Stimulated activated naive B cell treated with anti-CD40 and anti-IgM and Interleukin-4, amounts not matched to agents 10 μg/mL and 1 μg/mL and 100 μg/mL, for 72 hours (primary cell): ENCODE measurements at regions not wholly inside any gene's neighbourhood (a gene's known extent, or its start where the extent isn't known, plus 50 kb on each side); places are given as distances from the start of the nearest gene placed in this dataset.
"Not testable (repeated sequence)": the region's sequence is repeated elsewhere in the genome, so short reads cannot be mapped to it uniquely, and the experiment has no call there.

Experiments used
- ATAC-seq, 2 donors: fragments of 150-1000 bp; cut with Tn5 transposase; replicated peaks; 2 replicates each; pipeline ENCODE4 v1.10.0; 2021; ENCODE audit warnings: moderate library complexity in 1 of 2
- DNase-seq: peaks from one replicate; pipeline ENCODE4 v3.0.0; 2021
- H3K27ac Mint-ChIP-seq: one replicate; pipeline ENCODE4 v1.8.0; 2022; ENCODE audit warnings: mild to moderate bottlenecking, mixed read lengths
- H3K27me3 Mint-ChIP-seq, 2 donors: one replicate each; pipeline ENCODE4 v1.8.0; 2022; ENCODE audit warnings: mixed read lengths in 2 of 2
- H3K36me3 Mint-ChIP-seq, 2 donors: one replicate each; pipeline ENCODE4 v1.8.0; 2022; ENCODE audit warnings: mixed read lengths in 2 of 2, mild to moderate bottlenecking in 1 of 2
- H3K4me1 Mint-ChIP-seq, 2 donors: one replicate each; pipeline ENCODE4 v1.8.0; 2022; ENCODE audit warnings: mixed read lengths in 2 of 2, mild to moderate bottlenecking in 1 of 2
- H3K4me3 Mint-ChIP-seq, 2 donors: one replicate each; pipeline ENCODE4 v1.8.0; 2022; ENCODE audit warnings: mild to moderate bottlenecking in 2 of 2, mixed read lengths in 2 of 2, moderate library complexity in 1 of 2
- H3K9me3 Mint-ChIP-seq, 2 donors: one replicate each; pipeline ENCODE4 v1.8.0; 2022; ENCODE audit warnings: mixed read lengths in 2 of 2, mild to moderate bottlenecking in 1 of 2

DNA sequence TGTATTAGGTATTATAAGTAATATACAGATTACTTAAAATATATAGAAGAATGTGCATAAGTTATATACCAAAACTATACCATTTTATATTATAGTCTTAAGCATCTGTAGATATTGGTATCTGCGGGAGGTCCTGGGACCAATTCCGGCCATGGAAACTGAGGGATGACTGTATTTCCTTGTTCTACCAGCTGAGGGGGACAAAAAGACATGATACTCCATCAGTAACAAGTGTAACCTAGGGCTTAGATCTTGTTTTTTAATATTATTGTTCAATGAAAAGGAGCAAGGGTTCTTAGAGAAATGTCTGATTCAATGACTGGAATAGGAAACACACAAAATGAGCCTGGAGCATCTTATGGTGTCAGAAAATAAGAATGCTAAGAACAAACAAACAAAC is 752.5 kb downstream of the CCSER2 start:
- no peak for ATAC-seq
- Mint-ChIP-seq H3K4me3 (no peak overlapping the region), H3K36me3 (no peaks in the 10 kb centered on the region), H3K27me3 (no peaks in the 10 kb centered on the region), H3K9me3 (peaks cover under 1 to 3% of the 10 kb centered on the region in 2 donors), H3K4me1 (no peaks in the 10 kb centered on the region), H3K27ac (no peak overlapping the region)
- DNase-seq, result no peak

GRCh38 chr10:85098835-85099521 is 770.6 kb downstream of the CCSER2 start:
- ATAC-seq (no peak), DNase-seq (no peak)
- Mint-ChIP-seq H3K4me1 (no peaks in the 10 kb centered on the region), H3K9me3 (peaks cover 0 to 2% of the 10 kb centered on the region in 2 donors), H3K27me3 (no peaks in the 10 kb centered on the region), H3K27ac (no peak overlapping the region), H3K36me3 (peaks cover 0 to 2% of the 10 kb centered on the region in 2 donors), H3K4me3 (no peak overlapping the region)

DNA sequence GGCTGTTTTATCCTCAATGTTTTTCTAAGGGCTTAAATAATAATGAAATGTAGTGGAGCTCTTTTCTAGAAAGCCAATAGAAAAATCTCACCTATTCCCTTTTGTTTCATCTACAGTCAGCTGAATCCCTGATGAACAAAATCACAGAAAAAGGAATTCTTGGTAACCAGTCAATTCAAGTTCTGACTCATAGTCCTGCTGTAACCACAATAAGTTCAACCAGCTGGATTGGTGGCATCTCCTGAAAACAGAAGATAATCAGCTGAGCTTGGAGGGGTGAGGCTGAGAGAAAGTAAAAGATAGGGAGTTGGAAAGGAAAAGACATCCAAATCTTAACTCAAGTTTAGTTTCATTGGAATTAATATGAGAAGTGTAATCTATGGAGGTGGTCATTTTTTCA is 772.1 kb downstream of the CCSER2 start:
- no peak overlapping the region for H3K4me3 Mint-ChIP-seq
- no peak overlapping the region for H3K27ac Mint-ChIP-seq
- no peak for DNase-seq
- ATAC-seq, result no peak
- no peaks in the 10 kb centered on the region for H3K4me1 Mint-ChIP-seq
- H3K27me3 Mint-ChIP-seq, result no peaks in the 10 kb centered on the region
- peaks cover 0 to 2% of the 10 kb centered on the region in 2 donors for H3K36me3 Mint-ChIP-seq
- peaks cover 0 to 2% of the 10 kb centered on the region in 2 donors for H3K9me3 Mint-ChIP-seq

GRCh38 chr10:85105614-85106255 is 777.3 kb downstream of the CCSER2 start:
- no peaks in the 10 kb centered on the region for H3K27me3 Mint-ChIP-seq
- DNase-seq, result no peak

GRCh38 chr10:85111271-85111670 is 782.9 kb downstream of the CCSER2 start:
- H3K27ac Mint-ChIP-seq, result no peak overlapping the region

More at GRCh38 chr10:85105614-85106255, 777.3 kb downstream of the CCSER2 start:
- H3K4me1 Mint-ChIP-seq, result no peaks in the 10 kb centered on the region
- ATAC-seq, result no peak
- H3K4me3 Mint-ChIP-seq, result no peak overlapping the region
- no peaks in the 10 kb centered on the region for H3K36me3 Mint-ChIP-seq
- no peak overlapping the region for H3K27ac Mint-ChIP-seq
- H3K9me3 Mint-ChIP-seq, result no peaks in the 10 kb centered on the region

GRCh38 chr10:85124603-85125051 is 796.2 kb downstream of the CCSER2 start:
- ATAC-seq (no peak), DNase-seq (no peak)
- H3K4me1 Mint-ChIP-seq, result no peaks in the 10 kb centered on the region
- H3K36me3 Mint-ChIP-seq, result no peaks in the 10 kb centered on the region
- H3K4me3 Mint-ChIP-seq, result no peak overlapping the region
- no peaks in the 10 kb centered on the region for H3K27me3 Mint-ChIP-seq
- no peak overlapping the region for H3K27ac Mint-ChIP-seq
- H3K9me3 Mint-ChIP-seq, result peaks cover 4 to 5% of the 10 kb centered on the region in 2 donors

More at GRCh38 chr10:85111271-85111670, 782.9 kb downstream of the CCSER2 start:
- no peaks in the 10 kb centered on the region for H3K36me3 Mint-ChIP-seq
- no peaks in the 10 kb centered on the region for H3K4me1 Mint-ChIP-seq
- no peak for ATAC-seq
- no peak for DNase-seq
- no peak overlapping the region for H3K4me3 Mint-ChIP-seq
- no peaks in the 10 kb centered on the region for H3K27me3 Mint-ChIP-seq
- peaks cover 0 to 3% of the 10 kb centered on the region in 2 donors for H3K9me3 Mint-ChIP-seq

- H3K27ac Mint-ChIP-seq, result no peak overlapping the region
- DNase-seq (no peak), ATAC-seq (no peak)
- peaks cover 0 to 3% of the 10 kb centered on the region in 2 donors for H3K9me3 Mint-ChIP-seq
- H3K36me3 Mint-ChIP-seq, result no peaks in the 10 kb centered on the region
- H3K4me3 Mint-ChIP-seq, result no peak overlapping the region
- H3K27me3 Mint-ChIP-seq, result no peaks in the 10 kb centered on the region
- no peaks in the 10 kb centered on the region for H3K4me1 Mint-ChIP-seq
Measured at GRCh38 chr10:85137253-85137652, 808.9 kb downstream of the CCSER2 start.

- H3K36me3 Mint-ChIP-seq, result no peaks in the 10 kb centered on the region
- no peak overlapping the region for H3K27ac Mint-ChIP-seq
- no peak for DNase-seq
- H3K4me1 Mint-ChIP-seq, result no peaks in the 10 kb centered on the region
- no peak for ATAC-seq
- no peak overlapping the region for H3K4me3 Mint-ChIP-seq
- peaks cover 0 to 6% of the 10 kb centered on the region in 2 donors for H3K9me3 Mint-ChIP-seq
- no peaks in the 10 kb centered on the region for H3K27me3 Mint-ChIP-seq
Measured at GRCh38 chr10:85138046-85138445, 809.7 kb downstream of the CCSER2 start.

- Mint-ChIP-seq H3K4me3 (no peak overlapping the region), H3K9me3 (peaks cover 0 to 5% of the 10 kb centered on the region in 2 donors), H3K27ac (no peak overlapping the region), H3K27me3 (no peaks in the 10 kb centered on the region), H3K36me3 (no peaks in the 10 kb centered on the region), H3K4me1 (no peaks in the 10 kb centered on the region)
- ATAC-seq (no peak), DNase-seq (no peak)
Measured at GRCh38 chr10:85139124-85139523, 810.7 kb downstream of the CCSER2 start.

- H3K27ac Mint-ChIP-seq, H3K4me1 Mint-ChIP-seq, H3K4me3 Mint-ChIP-seq, H3K27me3 Mint-ChIP-seq, DNase-seq, H3K36me3 Mint-ChIP-seq, ATAC-seq, H3K9me3 Mint-ChIP-seq: not testable (repeated sequence)
Measured at GRCh38 chr10:85141520-85141919, 813.1 kb downstream of the CCSER2 start.

DNA sequence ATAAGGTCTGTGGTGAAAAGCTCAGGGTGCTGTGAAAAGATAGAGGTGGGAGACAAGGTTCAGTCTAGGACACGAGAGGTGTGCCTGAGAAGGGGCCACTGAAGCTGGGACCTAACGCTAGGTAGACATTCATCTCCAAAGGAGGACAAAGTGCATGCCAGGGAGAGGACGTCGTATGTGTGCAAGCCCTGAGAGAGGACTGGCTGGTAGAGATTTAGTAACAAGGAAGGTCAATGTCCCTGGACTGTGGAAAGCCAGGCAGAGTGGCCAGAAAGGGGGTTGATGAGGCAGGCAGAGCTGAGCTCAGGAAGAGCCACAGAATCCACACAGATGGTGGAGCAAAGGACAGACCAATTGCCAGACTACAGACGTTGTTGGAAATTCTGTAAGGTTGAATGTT is 817.6 kb downstream of the CCSER2 start:
- no peak for ATAC-seq
- Mint-ChIP-seq H3K27ac (no peak overlapping the region), H3K36me3 (no peaks in the 10 kb centered on the region), H3K4me3 (no peak overlapping the region), H3K4me1 (no peaks in the 10 kb centered on the region), H3K27me3 (no peaks in the 10 kb centered on the region), H3K9me3 (peaks cover 4 to 12% of the 10 kb centered on the region in 2 donors)
- DNase-seq, result no peak

DNA sequence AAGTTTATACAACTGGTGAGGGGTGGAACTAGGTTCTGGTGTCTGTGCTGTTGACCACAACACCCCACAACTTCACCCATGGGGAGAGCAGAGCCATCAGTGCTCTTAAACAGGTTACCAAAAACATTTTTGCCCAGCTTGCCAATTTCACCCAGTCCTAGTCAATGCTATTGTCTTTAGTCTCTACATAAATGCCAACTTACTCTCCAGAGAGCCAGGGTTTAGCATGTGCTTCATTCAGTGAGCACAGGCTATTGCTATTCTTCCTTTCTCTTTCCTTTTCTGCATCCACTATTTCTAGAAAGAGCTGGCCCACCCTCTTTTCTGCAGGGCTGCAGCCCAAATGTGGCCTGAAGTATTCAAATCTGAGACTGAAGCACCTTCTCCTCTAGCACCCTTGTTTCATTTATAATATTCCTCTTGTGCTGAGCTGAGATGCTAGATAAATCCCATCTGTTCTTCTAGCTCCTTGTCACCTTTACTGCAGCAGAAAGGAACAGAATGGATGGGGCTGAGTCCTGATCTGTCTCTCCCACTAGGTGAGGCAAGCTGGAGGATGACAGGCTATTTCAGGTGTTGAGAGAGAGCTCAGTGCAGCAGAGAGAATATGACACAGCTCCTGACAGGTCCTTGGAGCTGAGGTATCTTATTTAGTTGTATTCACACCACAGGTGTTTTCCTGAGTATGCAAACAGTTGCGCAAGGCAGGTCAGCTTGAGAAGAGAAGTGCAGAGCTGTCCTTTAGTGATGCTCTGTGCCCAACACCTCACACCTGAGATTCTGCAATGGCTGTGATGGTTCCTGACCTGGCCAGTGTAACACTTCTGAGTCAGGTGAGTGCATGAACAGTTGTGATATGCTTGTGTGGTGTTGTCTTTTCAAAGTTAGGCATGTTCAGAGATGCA is 819.2 kb downstream of the CCSER2 start:
- Mint-ChIP-seq H3K4me3 (no peak overlapping the region), H3K27me3 (no peaks in the 10 kb centered on the region), H3K4me1 (no peaks in the 10 kb centered on the region), H3K36me3 (no peaks in the 10 kb centered on the region), H3K9me3 (peaks cover 4 to 10% of the 10 kb centered on the region in 2 donors), H3K27ac (no peak overlapping the region)
- ATAC-seq (no peak), DNase-seq (no peak)

- no peaks in the 10 kb centered on the region for H3K36me3 Mint-ChIP-seq
- no peaks in the 10 kb centered on the region for H3K27me3 Mint-ChIP-seq
- no peak overlapping the region for H3K4me3 Mint-ChIP-seq
- ATAC-seq (no peak), DNase-seq (no peak)
- H3K27ac Mint-ChIP-seq, result no peak overlapping the region
- peaks cover 4 to 8% of the 10 kb centered on the region in 2 donors for H3K9me3 Mint-ChIP-seq
- H3K4me1 Mint-ChIP-seq, result no peaks in the 10 kb centered on the region
Measured at GRCh38 chr10:85148693-85149640, 820.6 kb downstream of the CCSER2 start.
